Stimulated activated CD8-positive, alpha-beta memory T cell treated with anti-CD3 and anti-CD28 coated beads, Interleukin-4, amount 100 ng/mL, for 1 hour (primary cell): ENCODE measurements at regions not wholly inside any gene's neighbourhood (a gene's known extent, or its start where the extent isn't known, plus 50 kb on each side); places are given as distances from the start of the nearest gene placed in this dataset.

Experiments
- DNase-seq, 2 donors: peaks; one replicate each; pipeline ENCODE4 v3.0.0-alpha.2; 2020; ENCODE audit warnings: low read depth in 2 of 2, low spot score in 1 of 2

GRCh38 chr5:74240783-74241750 lies 399.5 kb downstream of the ENC1 start:
- no peak for DNase-seq

GRCh38 chr5:74239261-74239660 lies 401.3 kb downstream of the ENC1 start:
- DNase-seq, result no peak

- no peak for DNase-seq
Observed at GRCh38 chr5:74237571-74238145, 402.9 kb downstream of the ENC1 start.

- DNase-seq, result no peak
Observed at GRCh38 chr5:74235552-74235951, 405.0 kb downstream of the ENC1 start.

- DNase-seq, result no peak
Observed at GRCh38 chr5:74233571-74233970, 407.0 kb downstream of the ENC1 start.

GRCh38 chr5:74233091-74233490 lies 407.4 kb downstream of the ENC1 start:
- DNase-seq, result no peak

GRCh38 chr5:74232276-74232675 lies 408.3 kb downstream of the ENC1 start:
- DNase-seq, result no peak

GRCh38 chr5:74231697-74232096 lies 408.8 kb downstream of the ENC1 start:
- DNase-seq, result no peak

- no peak for DNase-seq
Observed at GRCh38 chr5:74226716-74227485, 413.6 kb downstream of the ENC1 start.

GRCh38 chr5:74225587-74225986 lies 414.9 kb downstream of the ENC1 start:
- no peak for DNase-seq

GRCh38 chr5:74224331-74224730 lies 416.2 kb downstream of the ENC1 start:
- DNase-seq, result no peak

GRCh38 chr5:74222806-74223205 lies 417.7 kb downstream of the ENC1 start:
- DNase-seq, result no peak

- DNase-seq, result no peak
Observed at GRCh38 chr5:74221413-74221812, 419.1 kb downstream of the ENC1 start.

- no peak for DNase-seq
Observed at GRCh38 chr5:74216012-74216411, 424.5 kb downstream of the ENC1 start.

GRCh38 chr5:74212336-74212735 lies 428.2 kb downstream of the ENC1 start:
- no peak for DNase-seq

GRCh38 chr5:74209571-74209970 lies 431.0 kb downstream of the ENC1 start:
- DNase-seq, result no peak

- DNase-seq, result no peak
Observed at GRCh38 chr5:74206579-74207550, 433.7 kb downstream of the ENC1 start.

GRCh38 chr5:74205767-74206578 lies 434.6 kb downstream of the ENC1 start:
- DNase-seq, result no peak

GRCh38 chr5:74201334-74202081 lies 439.0 kb downstream of the ENC1 start:
- DNase-seq, result no peak
